Osteocyte (in vitro differentiated cells): ENCODE measurements at regions not wholly inside any gene's neighbourhood (a gene's known extent, or its start where the extent isn't known, plus 50 kb on each side); places are given as distances from the start of the nearest gene placed in this dataset.

Experiments
- DNase-seq: peaks from one replicate; pipeline ENCODE4 v3.0.0; 2021; ENCODE audit warnings: mixed read lengths; ENCODE audit not compliant: unreplicated experiment; ENCODE audit errors: extremely low spot score
- H3K27ac Mint-ChIP-seq: one replicate; pipeline ENCODE4 v1.8.0; 2021; ENCODE audit warnings: mild to moderate bottlenecking, mixed read lengths; ENCODE audit not compliant: unreplicated experiment
- H3K27me3 Mint-ChIP-seq: one replicate; pipeline ENCODE4 v1.8.0; 2021; ENCODE audit warnings: mixed read lengths; ENCODE audit not compliant: unreplicated experiment
- H3K36me3 Mint-ChIP-seq: one replicate; pipeline ENCODE4 v1.8.0; 2021; ENCODE audit warnings: mixed read lengths; ENCODE audit not compliant: unreplicated experiment
- H3K4me1 Mint-ChIP-seq: one replicate; pipeline ENCODE4 v1.8.0; 2021; ENCODE audit warnings: mixed read lengths; ENCODE audit not compliant: unreplicated experiment
- H3K4me3 Mint-ChIP-seq: one replicate; pipeline ENCODE4 v1.8.0; 2021; ENCODE audit warnings: mild to moderate bottlenecking, moderate library complexity, mixed read lengths; ENCODE audit not compliant: unreplicated experiment
- H3K9me3 Mint-ChIP-seq: one replicate; pipeline ENCODE4 v1.8.0; 2021; ENCODE audit warnings: mixed read lengths; ENCODE audit not compliant: unreplicated experiment
- CTCF ChIP-seq: fragments of 200-600 bp; sonication (generic); IDR thresholded peaks from 2 replicates; pipeline ENCODE4 v1.5.0; 2021; ENCODE audit warnings: antibody characterized with exemption, mild to moderate bottlenecking, moderate library complexity

GRCh38 chr4:116702949-116703348 is 382.4 kb downstream of the TRAM1L1 start:
- DNase-seq, result no peak
- Mint-ChIP-seq H3K4me3 (no peak overlapping the region), H3K36me3 (no peaks in the 10 kb centered on the region), H3K4me1 (no peaks in the 10 kb centered on the region), H3K27ac (no peak overlapping the region), H3K9me3 (peaks cover 3% of the 10 kb centered on the region), H3K27me3 (peaks cover 2% of the 10 kb centered on the region)
- TF ChIP-seq CTCF, result no peak

- Mint-ChIP-seq H3K27me3 (no peaks in the 10 kb centered on the region), H3K4me3 (no peak overlapping the region), H3K27ac (no peak overlapping the region), H3K4me1 (no peaks in the 10 kb centered on the region), H3K36me3 (no peaks in the 10 kb centered on the region), H3K9me3 (no peaks in the 10 kb centered on the region)
- no peak for DNase-seq
- no peak for TF ChIP-seq CTCF
Measured at GRCh38 chr4:116688536-116688935, 396.8 kb downstream of the TRAM1L1 start.

- Mint-ChIP-seq H3K36me3 (no peaks in the 10 kb centered on the region), H3K27me3 (no peaks in the 10 kb centered on the region), H3K9me3 (peaks cover 11% of the 10 kb centered on the region), H3K4me3 (no peak overlapping the region), H3K27ac (no peak overlapping the region), H3K4me1 (peaks cover 3% of the 10 kb centered on the region)
- DNase-seq, result no peak
- TF ChIP-seq CTCF, result peak; percentile 8
Measured at GRCh38 chr4:116668190-116668589, 417.2 kb downstream of the TRAM1L1 start.

- Mint-ChIP-seq H3K27me3 (no peaks in the 10 kb centered on the region), H3K4me1 (peaks cover 3% of the 10 kb centered on the region), H3K4me3 (no peak overlapping the region), H3K36me3 (no peaks in the 10 kb centered on the region), H3K27ac (no peak overlapping the region), H3K9me3 (peaks cover 17% of the 10 kb centered on the region)
- no peak for DNase-seq
- no peak for TF ChIP-seq CTCF
Measured at GRCh38 chr4:116665716-116666115, 419.7 kb downstream of the TRAM1L1 start.

GRCh38 chr4:116664198-116664597 is 421.2 kb downstream of the TRAM1L1 start:
- H3K9me3 Mint-ChIP-seq, result peaks cover 32% of the 10 kb centered on the region
- no peak for TF ChIP-seq CTCF
- no peak for DNase-seq
- no peak overlapping the region for H3K4me3 Mint-ChIP-seq
- H3K4me1 Mint-ChIP-seq, result peaks cover 3% of the 10 kb centered on the region
- H3K36me3 Mint-ChIP-seq, result no peaks in the 10 kb centered on the region
- no peaks in the 10 kb centered on the region for H3K27me3 Mint-ChIP-seq
- no peak overlapping the region for H3K27ac Mint-ChIP-seq
